ENCODE measurements at regions not wholly inside any gene's neighbourhood (a gene's known extent, or its start where the extent isn't known, plus 50 kb on each side); places are given as distances from the start of the nearest gene placed in this dataset.
"Not testable (repeated sequence)": the region's sequence is repeated elsewhere in the genome, so short reads cannot be mapped to it uniquely, and the experiment has no call there.

DNA sequence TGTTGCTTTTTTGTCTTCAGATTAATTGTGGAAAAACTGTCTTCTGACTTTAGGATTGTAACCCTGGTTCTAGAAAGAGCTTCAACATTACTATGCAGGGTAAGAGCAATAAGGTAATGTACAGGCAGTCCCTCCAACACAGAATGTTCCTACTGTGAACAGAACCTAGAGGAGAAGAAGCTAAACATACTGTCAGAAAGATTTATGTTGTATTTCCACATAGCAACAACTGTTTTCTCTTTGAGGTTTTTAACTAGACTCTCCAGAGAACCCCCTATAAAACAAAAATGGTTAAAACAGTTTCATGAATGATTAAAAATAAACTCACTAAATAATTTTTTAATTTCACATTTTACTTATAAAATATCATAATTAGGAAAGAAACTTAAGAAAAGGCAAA, 64.3 kb upstream of the NAA35 start:
- Histone ChIP-seq H3K27me3 (no peaks in the 10 kb centered on the region), H3K4me1 (no peaks in the 10 kb centered on the region), H3K4me3 (no peak overlapping the region), H3K36me3 (peaks cover 0 to 6% (median 0%) of the 10 kb centered on the region in 4 donors), H3K27ac (no peak overlapping the region), H3K9me3 (no peaks in the 10 kb centered on the region)
- intact Hi-C loops (cut with DNase I; ENCODE audit: low total_unique reads): no loop called here
- DNase-seq: peak in 1 of 2 donors; percentile 12
- TF ChIP-seq EP300 (IDR thresholded peaks at IDR 0.05): no peak
- TF ChIP-seq, protein P1, sequence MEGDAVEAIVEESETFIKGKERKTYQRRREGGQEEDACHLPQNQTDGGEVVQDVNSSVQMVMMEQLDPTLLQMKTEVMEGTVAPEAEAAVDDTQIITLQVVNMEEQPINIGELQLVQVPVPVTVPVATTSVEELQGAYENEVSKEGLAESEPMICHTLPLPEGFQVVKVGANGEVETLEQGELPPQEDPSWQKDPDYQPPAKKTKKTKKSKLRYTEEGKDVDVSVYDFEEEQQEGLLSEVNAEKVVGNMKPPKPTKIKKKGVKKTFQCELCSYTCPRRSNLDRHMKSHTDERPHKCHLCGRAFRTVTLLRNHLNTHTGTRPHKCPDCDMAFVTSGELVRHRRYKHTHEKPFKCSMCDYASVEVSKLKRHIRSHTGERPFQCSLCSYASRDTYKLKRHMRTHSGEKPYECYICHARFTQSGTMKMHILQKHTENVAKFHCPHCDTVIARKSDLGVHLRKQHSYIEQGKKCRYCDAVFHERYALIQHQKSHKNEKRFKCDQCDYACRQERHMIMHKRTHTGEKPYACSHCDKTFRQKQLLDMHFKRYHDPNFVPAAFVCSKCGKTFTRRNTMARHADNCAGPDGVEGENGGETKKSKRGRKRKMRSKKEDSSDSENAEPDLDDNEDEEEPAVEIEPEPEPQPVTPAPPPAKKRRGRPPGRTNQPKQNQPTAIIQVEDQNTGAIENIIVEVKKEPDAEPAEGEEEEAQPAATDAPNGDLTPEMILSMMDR (IDR thresholded peaks at IDR 0.05): no peak
- no peak for TF ChIP-seq POLR2A (IDR thresholded peaks at IDR 0.05)
- TF ChIP-seq POLR2AphosphoS5 (IDR thresholded peaks at IDR 0.05): no peak

DNA sequence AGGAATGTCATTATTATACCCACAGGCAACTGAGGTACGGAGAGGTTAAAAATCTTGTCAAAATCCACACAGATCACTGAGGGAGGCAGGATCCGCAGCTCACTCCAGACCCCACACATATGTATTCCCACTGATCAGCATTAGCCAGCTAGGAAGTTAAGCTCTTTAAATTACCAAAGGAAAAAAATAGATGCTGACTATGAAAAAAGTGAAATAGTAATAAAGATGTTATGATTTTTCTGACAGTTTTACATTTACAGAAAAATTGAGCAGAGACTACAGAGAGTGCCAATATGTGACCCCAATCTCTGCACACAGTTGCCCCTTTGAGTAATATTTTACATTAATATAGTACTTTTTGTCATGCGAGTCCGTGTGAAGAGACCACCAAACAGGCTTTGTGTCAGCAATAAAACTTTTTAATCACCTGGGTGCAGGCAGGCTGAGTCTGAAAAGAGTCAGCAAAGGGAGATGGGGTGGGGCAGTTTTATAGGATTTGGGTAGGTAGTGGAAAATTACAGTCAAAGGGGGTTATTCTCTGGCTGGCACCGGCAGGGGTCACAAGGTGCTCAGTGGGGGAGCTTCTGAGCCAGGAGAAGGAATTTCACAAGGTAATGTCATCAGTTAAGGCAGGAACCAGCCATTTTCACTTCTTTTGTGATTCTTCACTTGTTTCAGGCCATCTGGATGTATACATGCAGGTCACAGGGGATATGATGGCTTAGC, 61.9 kb upstream of the NAA35 start:
- intact Hi-C loops (cut with DNase I; ENCODE audit: low total_unique reads); DNase-seq; H3K4me1 ChIP-seq; H3K27me3 ChIP-seq; H3K27ac ChIP-seq; H3K9me3 ChIP-seq; H3K4me3 ChIP-seq: not testable (repeated sequence)
- H3K36me3 ChIP-seq: peaks cover 0 to 29% (median 15%) of the 10 kb centered on the region in 4 donors
- WGBS, 5 donors: 75 to 83% (median 77%) methylated on average over 5 of the region's 5 CpGs

DNA sequence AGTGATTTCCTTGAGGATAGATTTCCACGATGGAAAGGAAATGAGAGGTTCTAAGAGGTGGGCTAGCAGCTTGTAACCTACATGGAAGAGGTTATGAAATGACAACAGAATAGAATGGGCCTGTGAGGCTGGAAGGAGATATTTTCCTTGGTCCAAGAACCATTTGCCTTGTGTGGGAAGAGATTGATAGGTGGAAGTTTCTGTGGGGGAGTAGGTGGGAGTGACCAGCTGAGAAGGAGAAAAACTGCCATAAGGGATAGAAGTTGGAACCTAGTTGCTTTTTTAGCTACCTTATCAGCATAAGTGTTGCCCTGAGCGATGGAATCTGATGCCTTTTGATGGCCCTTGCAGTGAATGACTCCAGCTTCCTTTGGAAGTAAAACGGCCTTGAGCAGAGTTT, 60.4 kb upstream of the NAA35 start:
- DNase-seq; intact Hi-C loops (cut with DNase I; ENCODE audit: low total_unique reads); H3K27ac ChIP-seq; H3K4me3 ChIP-seq; H3K9me3 ChIP-seq; H3K27me3 ChIP-seq; H3K4me1 ChIP-seq: not testable (repeated sequence)
- WGBS, 5 donors: 63 to 76% (median 69%) methylated on average over 3 of the region's 3 CpGs
- H3K36me3 ChIP-seq: peaks cover 0 to 44% (median 20%) of the 10 kb centered on the region in 4 donors

DNA sequence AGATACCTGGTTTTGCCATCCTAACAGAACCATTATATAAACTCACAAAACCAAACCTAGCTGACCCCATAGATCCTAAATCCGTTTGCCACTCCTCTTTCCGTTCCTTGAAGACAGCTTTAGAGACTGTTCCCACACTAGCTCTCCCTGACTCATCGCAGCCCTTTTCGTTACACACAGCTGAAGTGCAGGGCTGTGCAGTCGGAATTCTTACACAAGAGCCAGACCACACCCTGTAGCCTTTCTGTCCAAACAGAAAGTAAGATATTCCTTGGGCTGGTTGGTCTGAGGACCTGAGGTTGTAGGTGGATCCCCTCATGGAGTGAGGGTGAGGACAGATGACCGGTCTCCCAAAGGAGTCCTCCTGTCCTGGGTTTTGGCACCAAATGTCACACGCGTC, 56.7 kb upstream of the NAA35 start:
- H3K27ac ChIP-seq: no peak overlapping the region
- no peak for TF ChIP-seq EP300 (IDR thresholded peaks at IDR 0.05)
- TF ChIP-seq, protein P1 (IDR thresholded peaks at IDR 0.05): no peak
- no peak for TF ChIP-seq POLR2AphosphoS5 (IDR thresholded peaks at IDR 0.05)
- no peak for TF ChIP-seq POLR2A (IDR thresholded peaks at IDR 0.05)
- 94 to 96% (median 95%) methylated on average over 8 of the region's 8 CpGs for WGBS, 5 donors
- H3K36me3 ChIP-seq: peaks cover 0 to 47% (median 20%) of the 10 kb centered on the region in 4 donors
- H3K4me3 ChIP-seq: no peak overlapping the region
- no peaks in the 10 kb centered on the region for H3K27me3 ChIP-seq
- intact Hi-C loops (cut with DNase I; ENCODE audit: low total_unique reads): no loop called here
- no peaks in the 10 kb centered on the region for H3K4me1 ChIP-seq
- no peak for DNase-seq
- peaks cover 0 to 7% (median 0%) of the 10 kb centered on the region in 4 donors for H3K9me3 ChIP-seq

DNA sequence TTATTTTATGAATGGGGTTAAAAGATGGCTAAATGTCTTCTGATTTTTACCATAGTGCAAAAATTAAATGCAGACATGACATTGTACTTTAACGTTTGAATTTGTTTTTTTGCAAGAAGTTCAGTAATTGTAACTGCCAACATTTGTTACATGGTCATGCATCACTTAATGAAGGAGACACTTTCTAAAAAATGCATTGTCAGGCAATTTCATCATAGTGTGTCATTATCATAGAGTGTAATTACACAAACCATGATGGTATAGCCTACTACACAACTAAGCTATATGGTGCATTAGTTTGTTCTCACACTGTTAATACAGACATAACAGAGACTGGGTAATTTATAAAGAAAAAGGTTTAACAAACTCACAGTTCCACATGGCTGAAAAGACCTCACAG, 50.0 kb upstream of the NAA35 start:
- Histone ChIP-seq H3K27ac (no peak overlapping the region), H3K27me3 (no peaks in the 10 kb centered on the region), H3K4me1 (no peaks in the 10 kb centered on the region), H3K36me3 (peaks cover 0 to 27% (median 6%) of the 10 kb centered on the region in 4 donors), H3K9me3 (no peaks in the 10 kb centered on the region), H3K4me3 (no peak overlapping the region)
- DNase-seq: no peak
- 79 to 98% (median 86%) methylated on average over 1 of the region's 1 CpG for WGBS, 5 donors
- intact Hi-C loops (cut with DNase I; ENCODE audit: low total_unique reads): no loop called here
- TF ChIP-seq POLR2AphosphoS5 (IDR thresholded peaks at IDR 0.05) (no peak), POLR2A (IDR thresholded peaks at IDR 0.05) (no peak), EP300 (IDR thresholded peaks at IDR 0.05) (no peak)
- TF ChIP-seq, protein P1 (IDR thresholded peaks at IDR 0.05): no peak
